ENCODE measurements at regions not wholly inside any gene's neighbourhood (a gene's known extent, or its start where the extent isn't known, plus 50 kb on each side); places are given as distances from the start of the nearest gene placed in this dataset.

DNA sequence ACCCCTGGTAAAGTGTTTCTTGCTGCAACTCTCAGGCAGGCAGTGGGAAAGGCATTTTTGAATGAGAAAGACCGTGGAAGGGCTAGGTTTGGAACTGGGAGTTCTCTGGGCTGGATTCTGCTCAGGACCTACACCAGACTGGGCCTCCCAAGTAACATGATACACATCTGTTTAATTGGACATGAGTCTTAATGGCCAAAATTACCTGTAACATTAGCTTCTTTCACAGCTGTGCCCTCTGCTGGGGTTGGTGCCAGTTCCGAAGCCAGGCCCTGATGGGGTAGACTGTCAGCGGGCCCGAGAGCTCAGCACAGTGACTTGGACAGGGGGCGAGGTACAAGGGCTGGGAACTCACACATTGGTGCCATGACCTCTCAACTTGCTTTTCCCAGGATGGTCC lies 118.9 kb upstream of the IRX3 start:
- no peaks in the 10 kb centered on the region for H3K36me3 ChIP-seq (ENCODE audit: insufficient read depth, insufficient read length, low read length)
- TF ChIP-seq ZNF274 (IDR thresholded peaks at IDR 0.05; ENCODE audit: low read depth, low read length) = no peak
- no peak for TF ChIP-seq YY1 (IDR thresholded peaks at IDR 0.05; ENCODE audit: insufficient read depth, insufficient read length)
- no peak for TF ChIP-seq SUZ12 (IDR thresholded peaks at IDR 0.05; ENCODE audit: extremely low read depth, insufficient read depth, insufficient read length)
- no peak for DNase-seq (ENCODE audit: low read depth, low spot score)
- no peaks in the 10 kb centered on the region for H3K27me3 ChIP-seq (ENCODE audit: insufficient read depth, insufficient read length)
- no peak overlapping the region for H3K4me3 ChIP-seq (ENCODE audit: insufficient read length, low read depth)
- H3K9ac ChIP-seq (ENCODE audit: insufficient read length, low read depth) = no peak overlapping the region
- no peaks in the 10 kb centered on the region for H3K9me3 ChIP-seq (ENCODE audit: insufficient read depth, low read length)
- no peaks in the 10 kb centered on the region for H3K4me1 ChIP-seq (ENCODE audit: insufficient read depth, insufficient read length)

DNA sequence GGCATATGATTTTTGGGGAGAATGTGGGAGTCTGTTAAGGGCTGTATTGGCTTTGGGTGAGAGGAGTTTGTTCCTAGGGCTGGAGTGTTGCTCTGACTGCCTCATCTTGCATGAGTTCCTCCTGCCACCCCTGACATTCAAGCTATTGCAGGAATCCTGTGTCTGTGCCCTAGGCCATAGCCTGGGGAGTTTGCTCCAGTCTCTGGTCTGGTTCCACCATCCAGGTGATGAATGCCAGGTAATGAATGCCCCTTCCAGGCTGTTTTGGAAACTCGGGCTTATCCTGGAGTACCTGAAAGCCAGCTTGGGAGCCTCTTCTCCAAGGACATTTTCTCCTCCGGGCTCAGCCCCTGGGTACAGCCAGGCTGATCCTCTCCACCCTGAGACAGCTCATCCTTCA lies 117.0 kb upstream of the IRX3 start:
- Histone ChIP-seq H3K9ac (ENCODE audit: insufficient read length, low read depth) (no peak overlapping the region), H3K36me3 (ENCODE audit: insufficient read depth, insufficient read length, low read length) (no peaks in the 10 kb centered on the region), H3K4me3 (ENCODE audit: insufficient read length, low read depth) (no peak overlapping the region), H3K4me1 (ENCODE audit: insufficient read depth, insufficient read length) (no peaks in the 10 kb centered on the region), H3K27me3 (ENCODE audit: insufficient read depth, insufficient read length) (no peaks in the 10 kb centered on the region), H3K9me3 (ENCODE audit: insufficient read depth, low read length) (no peaks in the 10 kb centered on the region)
- DNase-seq (ENCODE audit: low read depth, low spot score) = no peak
- TF ChIP-seq SUZ12 (IDR thresholded peaks at IDR 0.05; ENCODE audit: extremely low read depth, insufficient read depth, insufficient read length) (no peak), YY1 (IDR thresholded peaks at IDR 0.05; ENCODE audit: insufficient read depth, insufficient read length) (no peak), ZNF274 (IDR thresholded peaks at IDR 0.05; ENCODE audit: low read depth, low read length) (no peak)

DNA sequence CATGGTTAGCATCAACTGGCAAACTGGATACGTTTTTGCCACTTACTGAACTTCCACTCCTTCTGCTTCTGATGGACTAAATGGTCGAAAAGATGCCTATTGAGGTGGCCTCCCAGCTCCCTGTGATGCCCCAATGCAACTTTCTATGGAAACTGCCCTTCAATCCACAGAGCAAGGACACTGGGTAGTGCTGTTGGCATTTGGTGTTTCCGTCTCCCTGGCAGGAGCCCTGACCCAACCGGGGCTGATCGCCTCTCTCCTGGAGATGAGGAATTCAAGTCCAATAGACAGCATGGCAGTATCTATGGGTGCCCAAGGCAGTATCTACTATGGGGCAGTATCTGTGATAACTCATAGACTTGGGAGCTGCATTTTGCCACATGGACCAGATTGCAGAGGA lies 116.3 kb upstream of the IRX3 start:
- Histone ChIP-seq H3K36me3 (ENCODE audit: insufficient read depth, insufficient read length, low read length) (no peaks in the 10 kb centered on the region), H3K4me3 (ENCODE audit: insufficient read length, low read depth) (no peak overlapping the region), H3K9ac (ENCODE audit: insufficient read length, low read depth) (no peak overlapping the region), H3K9me3 (ENCODE audit: insufficient read depth, low read length) (no peaks in the 10 kb centered on the region), H3K4me1 (ENCODE audit: insufficient read depth, insufficient read length) (no peaks in the 10 kb centered on the region), H3K27me3 (ENCODE audit: insufficient read depth, insufficient read length) (no peaks in the 10 kb centered on the region)
- no peak for DNase-seq (ENCODE audit: low read depth, low spot score)
- TF ChIP-seq YY1 (IDR thresholded peaks at IDR 0.05; ENCODE audit: insufficient read depth, insufficient read length) (no peak), ZNF274 (IDR thresholded peaks at IDR 0.05; ENCODE audit: low read depth, low read length) (no peak), SUZ12 (IDR thresholded peaks at IDR 0.05; ENCODE audit: extremely low read depth, insufficient read depth, insufficient read length) (no peak)

DNA sequence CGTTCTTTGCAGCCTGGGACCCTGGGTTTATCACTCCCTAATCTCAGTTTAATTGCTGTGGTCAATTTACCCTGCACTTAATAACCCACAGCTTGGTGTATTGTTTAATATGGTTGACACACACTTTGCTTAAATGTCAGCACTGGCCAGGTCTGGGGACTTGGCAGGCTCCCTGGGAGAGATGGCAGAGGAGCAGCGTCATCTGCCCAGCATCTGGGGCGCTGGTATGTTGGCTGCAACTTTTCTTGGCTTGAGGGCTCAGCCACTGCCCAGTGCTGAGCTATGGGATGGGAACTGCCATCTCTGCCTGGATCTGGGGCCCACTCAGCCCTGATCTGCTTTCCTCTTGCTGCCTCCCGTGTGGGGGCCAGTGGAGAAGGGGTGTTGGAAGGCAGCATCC lies 115.7 kb upstream of the IRX3 start:
- no peak overlapping the region for H3K4me3 ChIP-seq (ENCODE audit: insufficient read length, low read depth)
- no peak overlapping the region for H3K9ac ChIP-seq (ENCODE audit: insufficient read length, low read depth)
- no peak for DNase-seq (ENCODE audit: low read depth, low spot score)
- H3K9me3 ChIP-seq (ENCODE audit: insufficient read depth, low read length) = no peaks in the 10 kb centered on the region
- no peaks in the 10 kb centered on the region for H3K36me3 ChIP-seq (ENCODE audit: insufficient read depth, insufficient read length, low read length)
- peaks cover under 1% of the 10 kb centered on the region for H3K27me3 ChIP-seq (ENCODE audit: insufficient read depth, insufficient read length)
- H3K4me1 ChIP-seq (ENCODE audit: insufficient read depth, insufficient read length) = no peaks in the 10 kb centered on the region
- TF ChIP-seq SUZ12 (IDR thresholded peaks at IDR 0.05; ENCODE audit: extremely low read depth, insufficient read depth, insufficient read length) = no peak
- TF ChIP-seq YY1 (IDR thresholded peaks at IDR 0.05; ENCODE audit: insufficient read depth, insufficient read length) = no peak
- TF ChIP-seq ZNF274 (IDR thresholded peaks at IDR 0.05; ENCODE audit: low read depth, low read length) = no peak

DNA sequence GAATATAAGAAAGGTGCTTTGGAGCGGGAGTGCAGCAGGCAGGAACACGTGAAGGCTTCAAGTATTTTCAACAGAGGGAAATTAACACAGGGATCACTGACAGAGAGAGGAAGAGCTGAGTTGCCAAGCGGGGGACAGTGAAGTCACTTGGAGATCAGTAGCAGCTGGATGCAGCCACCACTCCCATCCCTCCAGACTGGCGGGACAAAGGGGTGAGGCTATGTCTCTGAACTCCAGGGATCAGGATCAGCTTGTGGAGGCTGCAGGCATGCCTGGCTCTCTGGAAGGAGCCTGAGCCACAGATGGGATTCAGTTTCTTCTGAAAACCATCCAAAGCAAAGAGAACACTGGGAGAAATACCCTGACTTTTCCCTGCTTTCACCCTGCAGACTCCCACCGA lies 113.7 kb upstream of the IRX3 start:
- Histone ChIP-seq H3K9ac (ENCODE audit: insufficient read length, low read depth) (no peak overlapping the region), H3K27me3 (ENCODE audit: insufficient read depth, insufficient read length) (peaks cover 4% of the 10 kb centered on the region), H3K36me3 (ENCODE audit: insufficient read depth, insufficient read length, low read length) (no peaks in the 10 kb centered on the region), H3K9me3 (ENCODE audit: insufficient read depth, low read length) (no peaks in the 10 kb centered on the region), H3K4me3 (ENCODE audit: insufficient read length, low read depth) (no peak overlapping the region), H3K4me1 (ENCODE audit: insufficient read depth, insufficient read length) (no peaks in the 10 kb centered on the region)
- DNase-seq (ENCODE audit: low read depth, low spot score) = no peak
- no peak for TF ChIP-seq ZNF274 (IDR thresholded peaks at IDR 0.05; ENCODE audit: low read depth, low read length)
- no peak for TF ChIP-seq SUZ12 (IDR thresholded peaks at IDR 0.05; ENCODE audit: extremely low read depth, insufficient read depth, insufficient read length)

DNA sequence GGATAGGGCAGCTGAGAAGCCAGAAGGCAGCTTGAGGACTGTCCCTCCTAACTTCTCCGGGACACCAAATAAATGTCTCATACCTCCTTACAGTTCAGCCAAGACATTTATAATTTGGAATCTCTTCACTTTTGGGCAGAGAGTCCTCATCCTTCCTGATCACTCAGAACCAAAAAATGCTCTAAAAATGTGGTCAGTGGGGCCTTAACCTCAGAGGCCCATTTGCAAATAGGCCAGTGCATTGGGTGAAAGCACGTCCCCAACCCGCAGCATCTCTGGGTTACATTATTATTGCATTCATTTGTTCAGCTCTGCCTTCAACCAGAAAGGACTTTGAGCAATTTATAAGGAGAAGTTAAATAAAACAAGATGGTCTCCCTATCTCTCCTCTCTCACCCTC lies 112.4 kb upstream of the IRX3 start:
- no peak for TF ChIP-seq ZNF274 (IDR thresholded peaks at IDR 0.05; ENCODE audit: low read depth, low read length)
- no peak for TF ChIP-seq YY1 (IDR thresholded peaks at IDR 0.05; ENCODE audit: insufficient read depth, insufficient read length)
- TF ChIP-seq SUZ12 (IDR thresholded peaks at IDR 0.05; ENCODE audit: extremely low read depth, insufficient read depth, insufficient read length) = no peak
- DNase-seq (ENCODE audit: low read depth, low spot score) = no peak

DNA sequence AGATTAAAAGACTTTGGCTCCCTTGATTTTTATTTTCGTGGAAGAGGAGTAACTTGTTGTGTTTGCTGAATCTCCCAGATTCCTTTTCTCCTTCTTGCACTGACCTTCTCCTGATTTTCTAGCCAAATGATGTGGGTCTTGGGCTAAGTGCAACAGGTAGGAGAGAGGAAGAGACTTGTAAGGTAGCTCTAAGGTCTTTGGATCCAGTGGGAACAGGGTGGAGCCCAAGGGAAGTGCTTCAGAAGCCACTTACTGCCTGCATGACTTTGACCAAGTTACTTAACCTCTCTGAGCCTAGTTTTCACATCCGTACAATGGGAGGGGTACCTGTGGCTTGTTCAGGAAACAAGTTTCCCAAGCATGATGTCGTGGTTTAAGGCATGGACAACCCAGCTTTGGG lies 111.3 kb upstream of the IRX3 start:
- Histone ChIP-seq H3K27me3 (ENCODE audit: insufficient read depth, insufficient read length) (peaks cover 4% of the 10 kb centered on the region), H3K36me3 (ENCODE audit: insufficient read depth, insufficient read length, low read length) (no peaks in the 10 kb centered on the region), H3K4me3 (ENCODE audit: insufficient read length, low read depth) (no peak overlapping the region), H3K4me1 (ENCODE audit: insufficient read depth, insufficient read length) (no peaks in the 10 kb centered on the region), H3K9ac (ENCODE audit: insufficient read length, low read depth) (no peak overlapping the region), H3K9me3 (ENCODE audit: insufficient read depth, low read length) (no peaks in the 10 kb centered on the region)
- TF ChIP-seq ZNF274 (IDR thresholded peaks at IDR 0.05; ENCODE audit: low read depth, low read length) = no peak
- DNase-seq (ENCODE audit: low read depth, low spot score) = no peak

More for the DNA sequence above, 112.4 kb upstream of the IRX3 start:
- no peaks in the 10 kb centered on the region for H3K4me1 ChIP-seq (ENCODE audit: insufficient read depth, insufficient read length)
- H3K36me3 ChIP-seq (ENCODE audit: insufficient read depth, insufficient read length, low read length) = no peaks in the 10 kb centered on the region
- H3K9ac ChIP-seq (ENCODE audit: insufficient read length, low read depth) = no peak overlapping the region
- peaks cover 4% of the 10 kb centered on the region for H3K27me3 ChIP-seq (ENCODE audit: insufficient read depth, insufficient read length)
- no peaks in the 10 kb centered on the region for H3K9me3 ChIP-seq (ENCODE audit: insufficient read depth, low read length)
- H3K4me3 ChIP-seq (ENCODE audit: insufficient read length, low read depth) = no peak overlapping the region

Data from NT2/D1 (cell line).